ENCODE measurements at regions not wholly inside any gene's neighbourhood (a gene's known extent, or its start where the extent isn't known, plus 50 kb on each side); places are given as distances from the start of the nearest gene placed in this dataset.
"Not testable (repeated sequence)": the region's sequence is repeated elsewhere in the genome, so short reads cannot be mapped to it uniquely, and the experiment has no call there.

- no peak for TF ChIP-seq EZH2phosphoT487 (IDR thresholded peaks at IDR 0.05; ENCODE audit: insufficient read depth, low read depth)
- no peak for TF ChIP-seq EZH2 (IDR thresholded peaks at IDR 0.05; ENCODE audit: insufficient read depth, poor library complexity, severe bottlenecking)
- Histone ChIP-seq H3K9me2 (ENCODE audit: insufficient read depth) (no peaks in the 10 kb centered on the region), H4K20me1 (ENCODE audit: insufficient read depth) (no peaks in the 10 kb centered on the region), H3K27ac (no peak overlapping the region), H3K79me2 (ENCODE audit: insufficient read depth) (no peaks in the 10 kb centered on the region), H3F3A (ENCODE audit: insufficient read depth) (peaks cover 17% of the 10 kb centered on the region), H3K27me3 (replicated peaks; ENCODE audit: insufficient read depth) (no peaks in the 10 kb centered on the region), H3K4me3 (no peak overlapping the region), H3K4me2 (ENCODE audit: unreplicated experiment) (no peak overlapping the region), H3K9me3 (ENCODE audit: low read depth) (no peaks in the 10 kb centered on the region), H3K9ac (no peak overlapping the region), H3K4me1 (ENCODE audit: insufficient read depth) (peaks cover 19% of the 10 kb centered on the region), H2AFZ (no peak overlapping the region), H3K36me3 (ENCODE audit: low read depth) (no peaks in the 10 kb centered on the region)
- no peak for DNase-seq
- 91 to 95% methylated on average over 3 of the region's 3 CpGs for WGBS, 2 experiments (ENCODE audit: low coverage in 1 of 2, low lambda C conversion rate in 2 of 2, missing lambda C conversion rate in 2 of 2)
- in situ Hi-C loops (cut with MboI), result loop anchor here (5.0 kb wide), 1 partner anchor 132 kb away; no protein-coding TSS in a partner anchor
These were observed 60.9 kb upstream of the NID2 start for GRCh38 chr14:52129721-52130120.

DNA sequence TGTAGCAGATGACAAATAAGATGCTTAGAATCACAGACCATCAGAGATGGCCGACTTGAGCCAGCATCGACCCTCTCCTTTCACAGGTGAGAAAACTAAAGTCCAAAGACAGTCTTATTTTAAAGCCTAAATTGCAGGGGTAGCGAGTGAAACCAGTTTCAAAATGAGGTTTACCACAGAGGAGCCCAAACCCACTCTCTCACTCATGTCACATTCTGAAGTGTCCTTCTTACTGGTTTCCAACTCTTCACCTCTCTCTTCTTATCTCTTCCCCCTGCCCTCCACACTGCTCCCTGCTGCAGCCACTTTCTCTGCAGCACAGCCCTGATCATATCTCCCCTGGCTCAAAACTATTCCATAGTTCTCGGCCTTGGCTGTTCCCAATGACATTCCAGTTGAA lies 57.0 kb upstream of the NID2 start:
- H4K20me1 ChIP-seq (ENCODE audit: insufficient read depth), result no peaks in the 10 kb centered on the region
- H3K27me3 ChIP-seq (replicated peaks; ENCODE audit: insufficient read depth), result no peaks in the 10 kb centered on the region
- no peaks in the 10 kb centered on the region for H3K9me2 ChIP-seq (ENCODE audit: insufficient read depth)
- peak overlapping the region; percentile 35 for H3K4me2 ChIP-seq (ENCODE audit: unreplicated experiment)
- peak overlapping the region; percentile 68 for H3K9ac ChIP-seq
- in situ Hi-C loops (cut with MboI), result no loop called here
- TF ChIP-seq EZH2 (IDR thresholded peaks at IDR 0.05; ENCODE audit: insufficient read depth, poor library complexity, severe bottlenecking) (no peak), EZH2phosphoT487 (IDR thresholded peaks at IDR 0.05; ENCODE audit: insufficient read depth, low read depth) (no peak)
- H3K4me3 ChIP-seq, result no peak overlapping the region
- no peaks in the 10 kb centered on the region for H3K36me3 ChIP-seq (ENCODE audit: low read depth)
- 99 to 100% methylated on average over 4 of the region's 4 CpGs for WGBS, 2 experiments (ENCODE audit: low coverage in 1 of 2, low lambda C conversion rate in 2 of 2, missing lambda C conversion rate in 2 of 2)
- peaks cover 29% of the 10 kb centered on the region for H3F3A ChIP-seq (ENCODE audit: insufficient read depth)
- H3K4me1 ChIP-seq (ENCODE audit: insufficient read depth), result peaks cover 22% of the 10 kb centered on the region
- peak overlapping the region; percentile 71; the same call in 1 of the 2 replicates for H2AFZ ChIP-seq
- peak overlapping the region; percentile 94 for H3K27ac ChIP-seq
- H3K79me2 ChIP-seq (ENCODE audit: insufficient read depth), result no peaks in the 10 kb centered on the region
- DNase-seq, result no peak
- no peaks in the 10 kb centered on the region for H3K9me3 ChIP-seq (ENCODE audit: low read depth)

- H3K79me2 ChIP-seq (ENCODE audit: insufficient read depth), result no peaks in the 10 kb centered on the region
- peak overlapping the region; percentile 94 for H3K27ac ChIP-seq
- peak overlapping the region; percentile 77 for H3K4me2 ChIP-seq (ENCODE audit: unreplicated experiment)
- H4K20me1 ChIP-seq (ENCODE audit: insufficient read depth), result no peaks in the 10 kb centered on the region
- H3K4me3 ChIP-seq, result no peak overlapping the region; the same call in 1 of the 2 replicates
- DNase-seq, result peak; percentile 91
- TF ChIP-seq EZH2phosphoT487 (IDR thresholded peaks at IDR 0.05; ENCODE audit: insufficient read depth, low read depth) (no peak), EZH2 (IDR thresholded peaks at IDR 0.05; ENCODE audit: insufficient read depth, poor library complexity, severe bottlenecking) (no peak)
- H3K9me2 ChIP-seq (ENCODE audit: insufficient read depth), result no peaks in the 10 kb centered on the region
- H3F3A ChIP-seq (ENCODE audit: insufficient read depth), result peaks cover 29% of the 10 kb centered on the region
- peaks cover 22% of the 10 kb centered on the region for H3K4me1 ChIP-seq (ENCODE audit: insufficient read depth)
- H3K9ac ChIP-seq, result peak overlapping the region; percentile 68
- peak overlapping the region; percentile 71 for H2AFZ ChIP-seq
- H3K9me3 ChIP-seq (ENCODE audit: low read depth), result no peaks in the 10 kb centered on the region
- 28% methylated on average over 7 of the region's 7 CpGs for WGBS, 2 experiments (ENCODE audit: low coverage in 1 of 2, low lambda C conversion rate in 2 of 2, missing lambda C conversion rate in 2 of 2)
- H3K27me3 ChIP-seq (replicated peaks; ENCODE audit: insufficient read depth), result no peaks in the 10 kb centered on the region
- H3K36me3 ChIP-seq (ENCODE audit: low read depth), result no peaks in the 10 kb centered on the region
- in situ Hi-C loops (cut with MboI), result no loop called here
These were observed 56.2 kb upstream of the NID2 start for GRCh38 chr14:52124791-52125684.

- H3K79me2 ChIP-seq (ENCODE audit: insufficient read depth); DNase-seq; H2AFZ ChIP-seq; H3K27ac ChIP-seq; H3K27me3 ChIP-seq (replicated peaks; ENCODE audit: insufficient read depth); H3K9me2 ChIP-seq (ENCODE audit: insufficient read depth); H3K9ac ChIP-seq; H3K4me2 ChIP-seq (ENCODE audit: unreplicated experiment); in situ Hi-C loops (cut with MboI); H3K9me3 ChIP-seq (ENCODE audit: low read depth); H3K4me3 ChIP-seq; H3K36me3 ChIP-seq (ENCODE audit: low read depth); H4K20me1 ChIP-seq (ENCODE audit: insufficient read depth): not testable (repeated sequence)
- Histone ChIP-seq H3K4me1 (ENCODE audit: insufficient read depth) (peaks cover 22% of the 10 kb centered on the region), H3F3A (ENCODE audit: insufficient read depth) (peaks cover 29% of the 10 kb centered on the region)
- WGBS, 2 experiments (ENCODE audit: low coverage in 1 of 2, low lambda C conversion rate in 2 of 2, missing lambda C conversion rate in 2 of 2), result 96 to 97% methylated on average over 19 to 24 of the region's 25 CpGs
These were observed 53.3 kb upstream of the NID2 start for GRCh38 chr14:52122163-52122562.

All from GM23248 (cell line).